Tibial artery (tissue), 4 donors: ENCODE measurements at regions not wholly inside any gene's neighbourhood (a gene's known extent, or its start where the extent isn't known, plus 50 kb on each side); places are given as distances from the start of the nearest gene placed in this dataset.

Source experiments
- DNase-seq, 2 donors: peaks; one replicate each; pipeline ENCODE4 v3.0.0-alpha.2; 2019
- H3K27ac ChIP-seq, 2 donors: fragments of 200-600 bp; sonication (generic) in 1 of 2; 1 replicate in 1 of 2; 2 replicates in 1 of 2; pipeline ENCODE4 v1.5.1; 2018 to 2019; ENCODE audit warnings: mild to moderate bottlenecking in 1 of 2
- H3K27me3 ChIP-seq, 2 donors: fragments of 200-600 bp; sonication (generic) in 1 of 2; one replicate each; pipeline versions ENCODE4 v1.5.1 to v1.6.0; 2016 to 2019
- H3K36me3 ChIP-seq, 3 donors: fragments of 200-600 bp; sonication (generic) in 2 of 3; one replicate each; pipeline ENCODE4 v1.5.1; 2016 to 2019; ENCODE audit warnings: mild to moderate bottlenecking in 2 of 3
- H3K4me1 ChIP-seq, 4 donors: fragments of 200-600 bp; sonication (generic) in 2 of 4; 1 replicate in 3 of 4; 2 replicates in 1 of 4; pipeline ENCODE4 v1.5.1; 2016 to 2019
- H3K4me3 ChIP-seq, 2 donors: fragments of 200-600 bp; sonication (generic) in 1 of 2; 1 replicate in 1 of 2; 2 replicates in 1 of 2; pipeline ENCODE4 v1.5.1; 2018 to 2019; ENCODE audit warnings: mild to moderate bottlenecking in 2 of 2
- H3K9me3 ChIP-seq, 3 donors: fragments of 200-600 bp; sonication (generic) in 1 of 3; one replicate each; pipeline ENCODE4 v1.5.1; 2016 to 2019
- CTCF ChIP-seq, 2 experiments: fragments of 200-600 bp in 1 of 2; fragments of 450-650 bp in 1 of 2; IDR thresholded peaks; one replicate each; pipeline ENCODE4 v1.5.1; 2017 to 2019; ENCODE audit warnings: antibody characterized with exemption in 2 of 2, mild to moderate bottlenecking in 1 of 2, moderate library complexity in 1 of 2
- intact Hi-C: fragments of 100-400 bp; cut with DNase I; formaldehyde crosslinking; loops from one replicate; pipeline ENCODE4 v1.15.0; 2023; ENCODE audit warnings: low total_unique reads

GRCh38 chr3:26515351-26515750 is 107.2 kb upstream of the LRRC3B start:
- Histone ChIP-seq H3K4me1 (no peaks in the 10 kb centered on the region), H3K27ac (no peak overlapping the region), H3K27me3 (no peaks in the 10 kb centered on the region), H3K36me3 (no peaks in the 10 kb centered on the region), H3K9me3 (no peaks in the 10 kb centered on the region), H3K4me3 (no peak overlapping the region)
- TF ChIP-seq CTCF (IDR thresholded peaks at IDR 0.05): no peak
- no peak for DNase-seq
- intact Hi-C loops: no loop called here

GRCh38 chr3:26521261-26521660 is 101.3 kb upstream of the LRRC3B start:
- no peak overlapping the region for H3K27ac ChIP-seq
- no peaks in the 10 kb centered on the region for H3K36me3 ChIP-seq
- TF ChIP-seq CTCF (IDR thresholded peaks at IDR 0.05): no peak
- intact Hi-C loops: no loop called here
- no peaks in the 10 kb centered on the region for H3K4me1 ChIP-seq
- no peak for DNase-seq
- no peak overlapping the region for H3K4me3 ChIP-seq
- no peaks in the 10 kb centered on the region for H3K27me3 ChIP-seq
- H3K9me3 ChIP-seq: peaks cover 0 to 9% (median 3%) of the 10 kb centered on the region in 3 donors

- no peaks in the 10 kb centered on the region for H3K27me3 ChIP-seq
- intact Hi-C loops: no loop called here
- DNase-seq: no peak
- no peak for TF ChIP-seq CTCF (IDR thresholded peaks at IDR 0.05)
- H3K27ac ChIP-seq: no peak overlapping the region
- H3K9me3 ChIP-seq: peaks cover 0 to 9% (median 3%) of the 10 kb centered on the region in 3 donors
- H3K36me3 ChIP-seq: no peaks in the 10 kb centered on the region
- no peak overlapping the region for H3K4me3 ChIP-seq
- no peaks in the 10 kb centered on the region for H3K4me1 ChIP-seq
These were observed 99.7 kb upstream of the LRRC3B start for GRCh38 chr3:26522919-26523318.

- Histone ChIP-seq H3K4me3 (no peak overlapping the region), H3K36me3 (no peaks in the 10 kb centered on the region), H3K27me3 (no peaks in the 10 kb centered on the region), H3K9me3 (peaks cover 0 to 9% (median 3%) of the 10 kb centered on the region in 3 donors), H3K27ac (no peak overlapping the region), H3K4me1 (no peaks in the 10 kb centered on the region)
- intact Hi-C loops: no loop called here
- no peak for TF ChIP-seq CTCF (IDR thresholded peaks at IDR 0.05)
- no peak for DNase-seq
These were observed 97.6 kb upstream of the LRRC3B start for GRCh38 chr3:26525013-26525412.

GRCh38 chr3:26535151-26535550 is 87.4 kb upstream of the LRRC3B start:
- no peaks in the 10 kb centered on the region for H3K4me1 ChIP-seq
- H3K27me3 ChIP-seq: no peaks in the 10 kb centered on the region
- H3K36me3 ChIP-seq: no peaks in the 10 kb centered on the region
- H3K9me3 ChIP-seq: no peaks in the 10 kb centered on the region
- intact Hi-C loops: no loop called here
- no peak overlapping the region for H3K27ac ChIP-seq
- DNase-seq: no peak
- H3K4me3 ChIP-seq: no peak overlapping the region
- TF ChIP-seq CTCF (IDR thresholded peaks at IDR 0.05): no peak

GRCh38 chr3:26536955-26537354 is 85.6 kb upstream of the LRRC3B start:
- Histone ChIP-seq H3K27me3 (no peaks in the 10 kb centered on the region), H3K4me3 (no peak overlapping the region), H3K27ac (no peak overlapping the region), H3K36me3 (no peaks in the 10 kb centered on the region), H3K4me1 (no peaks in the 10 kb centered on the region), H3K9me3 (no peaks in the 10 kb centered on the region)
- no peak for TF ChIP-seq CTCF (IDR thresholded peaks at IDR 0.05)
- intact Hi-C loops: no loop called here
- DNase-seq: no peak
